Upper lobe of left lung (tissue), 4 donors: ENCODE measurements at regions not wholly inside any gene's neighbourhood (a gene's known extent, or its start where the extent isn't known, plus 50 kb on each side); places are given as distances from the start of the nearest gene placed in this dataset.

Experiments used
- CTCF ChIP-seq, 6 experiments: fragments of 450-650 bp in 4 of 6; fragments of 200-600 bp in 2 of 6; sonication (generic) in 2 of 6; IDR thresholded peaks; one replicate each; pipeline ENCODE4 v1.5.1; 2016 to 2019; ENCODE audit warnings: antibody characterized with exemption in 6 of 6
- EP300 ChIP-seq, 4 donors: sonication (generic); formaldehyde crosslinking; IDR thresholded peaks; one replicate each; pipeline ENCODE4 v1.5.1; 2017; ENCODE audit warnings: antibody characterized with exemption in 4 of 4, control low read depth in 2 of 4
- POLR2A ChIP-seq, 4 donors: fragments of 450-650 bp; IDR thresholded peaks; one replicate each; pipeline ENCODE4 v1.5.1; 2016 to 2017; ENCODE audit warnings: antibody characterized with exemption in 4 of 4, mild to moderate bottlenecking in 2 of 4

DNA sequence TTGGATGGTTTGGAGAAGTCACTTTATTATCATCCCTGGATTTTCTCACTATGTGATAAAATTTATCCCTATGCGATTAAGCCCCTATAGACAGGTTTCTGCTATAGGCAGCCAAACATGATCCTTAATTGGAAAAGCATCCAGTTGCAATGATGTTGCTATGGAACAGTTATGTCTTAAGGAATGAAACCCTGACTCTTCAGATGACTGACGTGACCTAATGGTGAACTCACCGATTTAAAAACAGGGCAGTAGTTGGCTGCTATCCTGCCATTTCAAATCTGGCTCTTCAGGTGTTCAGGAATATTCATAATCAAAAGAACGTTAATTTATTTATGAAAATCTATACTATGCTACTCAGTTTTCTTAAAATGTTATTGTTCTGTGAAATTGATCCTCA is 106.8 kb upstream of the ROBO1 start:
- no peak for TF ChIP-seq CTCF (IDR thresholded peaks at IDR 0.05)
- no peak for TF ChIP-seq EP300 (IDR thresholded peaks at IDR 0.05)
- TF ChIP-seq POLR2A (IDR thresholded peaks at IDR 0.05) = no peak
